GM23248 (cell line): ENCODE measurements at regions not wholly inside any gene's neighbourhood (a gene's known extent, or its start where the extent isn't known, plus 50 kb on each side); places are given as distances from the start of the nearest gene placed in this dataset.

ENCODE experiments used
- DNase-seq: peaks from one replicate; pipeline ENCODE4 v3.0.0-alpha.2; 2015
- H2AFZ ChIP-seq: fragments of 200-600 bp; sonication (generic); 2 replicates; pipeline ENCODE4 v1.6.1; 2016; ENCODE audit warnings: antibody characterized with exemption
- H3F3A ChIP-seq: fragments of 200-600 bp; sonication (generic); 2 replicates; pipeline ENCODE4 v1.6.1; 2016; ENCODE audit warnings: mild to moderate bottlenecking, antibody characterized with exemption, mixed run types; ENCODE audit not compliant: insufficient read depth
- H3K27ac ChIP-seq: fragments of 200-600 bp; sonication (generic); 2 replicates; pipeline ENCODE4 v1.5.1; 2016; ENCODE audit warnings: mild to moderate bottlenecking
- H3K27me3 ChIP-seq: fragments of 200-600 bp; sonication (generic); replicated peaks from 2 replicates; pipeline ENCODE4 v1.6.1; 2016; ENCODE audit warnings: mild to moderate bottlenecking; ENCODE audit not compliant: insufficient read depth
- H3K36me3 ChIP-seq: fragments of 200-600 bp; sonication (generic); 2 replicates; pipeline ENCODE4 v1.6.1; 2016; ENCODE audit warnings: low read depth, mild to moderate bottlenecking
- H3K4me1 ChIP-seq: fragments of 200-600 bp; sonication (generic); 2 replicates; pipeline ENCODE4 v1.6.1; 2016; ENCODE audit warnings: mild to moderate bottlenecking; ENCODE audit not compliant: insufficient read depth
- H3K4me2 ChIP-seq: fragments of 200-600 bp; sonication (generic); one replicate; pipeline ENCODE4 v1.6.1; 2016; ENCODE audit warnings: mild to moderate bottlenecking; ENCODE audit not compliant: unreplicated experiment
- H3K4me3 ChIP-seq: fragments of 200-600 bp; sonication (generic); 2 replicates; pipeline ENCODE4 v1.5.1; 2016; ENCODE audit warnings: mild to moderate bottlenecking
- H3K79me2 ChIP-seq: fragments of 200-600 bp; sonication (generic); 2 replicates; pipeline ENCODE4 v1.6.1; 2016; ENCODE audit warnings: mild to moderate bottlenecking; ENCODE audit not compliant: insufficient read depth
- H3K9ac ChIP-seq: fragments of 200-600 bp; sonication (generic); 2 replicates; pipeline ENCODE4 v1.6.1; 2016; ENCODE audit warnings: mild to moderate bottlenecking
- H3K9me2 ChIP-seq: fragments of 200-600 bp; sonication (generic); 2 replicates; pipeline ENCODE4 v1.6.1; 2016; ENCODE audit warnings: mixed run types, mild to moderate bottlenecking, moderate library complexity; ENCODE audit not compliant: insufficient read depth
- H3K9me3 ChIP-seq: fragments of 200-600 bp; sonication (generic); one replicate; pipeline ENCODE4 v1.6.1; 2017; ENCODE audit warnings: low read depth
- H4K20me1 ChIP-seq: fragments of 200-600 bp; sonication (generic); 2 replicates; pipeline ENCODE4 v1.6.0; 2016; ENCODE audit not compliant: insufficient read depth
- EZH2 ChIP-seq: fragments of 200-600 bp; sonication (generic); IDR thresholded peaks from 2 replicates; pipeline ENCODE4 v1.6.1; 2018; ENCODE audit warnings: antibody characterized with exemption, mild to moderate bottlenecking; ENCODE audit not compliant: insufficient read depth, poor library complexity, severe bottlenecking
- EZH2phosphoT487 ChIP-seq: fragments of 200-600 bp; sonication (generic); IDR thresholded peaks from 2 replicates; pipeline ENCODE4 v1.6.1; 2018; ENCODE audit warnings: antibody characterized with exemption, moderate library complexity, mild to moderate bottlenecking, low read depth; ENCODE audit not compliant: insufficient read depth
- WGBS, 2 experiments: methylation state at CpG; one replicate each; pipeline ENCODE4 v1.1.6; 2015 to 2017; ENCODE audit warnings: low lambda C conversion rate in 2 of 2, low coverage in 1 of 2; ENCODE audit errors: missing lambda C conversion rate in 2 of 2; 5-methylcytosine and 5-hydroxymethylcytosine counted together
- in situ Hi-C: fragments of 300-500 bp; cut with MboI; formaldehyde crosslinking; loops from 2 replicates; pipeline ENCODE4 v1.15.0; 2020

DNA sequence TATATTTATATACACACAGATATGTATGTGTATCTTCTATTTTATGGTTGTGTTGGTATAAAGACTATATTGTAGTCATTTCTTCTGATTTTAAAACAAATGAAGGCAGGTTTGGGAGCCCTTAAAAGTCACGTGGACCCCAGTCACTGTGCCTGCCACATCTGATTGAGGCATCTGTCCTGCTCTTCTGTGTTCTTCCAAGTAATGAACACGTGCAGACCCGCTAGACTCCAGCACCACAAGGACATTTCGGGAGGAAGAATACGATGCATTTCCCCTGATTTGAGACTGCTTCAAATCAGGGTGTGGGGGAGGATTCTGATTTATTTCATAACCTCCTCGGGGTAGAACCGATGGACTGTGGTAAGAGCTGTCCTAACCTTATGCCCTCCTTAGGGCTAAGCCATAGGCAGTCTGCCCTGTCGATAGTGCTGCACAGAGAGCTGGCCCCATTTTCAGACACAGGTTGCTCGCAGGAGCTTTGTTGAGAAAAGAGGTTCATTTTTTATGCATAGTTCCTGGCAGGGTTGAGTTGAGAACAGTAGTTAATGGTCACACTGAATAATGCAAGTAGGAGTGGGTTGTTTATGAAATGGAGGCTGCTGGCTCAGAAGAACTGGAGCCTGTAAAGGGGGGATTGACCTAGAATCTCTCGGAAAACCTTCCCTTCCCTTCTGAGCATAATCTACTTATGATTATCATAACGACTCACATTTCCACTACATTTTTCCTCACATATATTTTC lies 55.0 kb upstream of the C10orf120 start:
- H3K4me1 ChIP-seq = no peaks in the 10 kb centered on the region
- no peak for TF ChIP-seq EZH2
- no peak for TF ChIP-seq EZH2phosphoT487
- no peaks in the 10 kb centered on the region for H3F3A ChIP-seq
- no peaks in the 10 kb centered on the region for H3K36me3 ChIP-seq
- no peak overlapping the region for H3K4me3 ChIP-seq
- H3K79me2 ChIP-seq = no peaks in the 10 kb centered on the region
- no peak overlapping the region for H3K27ac ChIP-seq
- H3K4me2 ChIP-seq = no peak overlapping the region
- H3K9me3 ChIP-seq = no peaks in the 10 kb centered on the region
- in situ Hi-C loops = no loop called here
- no peak for DNase-seq
- H3K9me2 ChIP-seq = no peaks in the 10 kb centered on the region
- H3K27me3 ChIP-seq = no peaks in the 10 kb centered on the region
- H2AFZ ChIP-seq = no peak overlapping the region
- no peaks in the 10 kb centered on the region for H4K20me1 ChIP-seq
- WGBS, 2 experiments = 17 to 21% methylated on average over 11 of the region's 11 CpGs
- no peak overlapping the region for H3K9ac ChIP-seq

- H3K79me2 ChIP-seq = no peaks in the 10 kb centered on the region
- H3K4me3 ChIP-seq = no peak overlapping the region
- no peak for DNase-seq
- H3K9me3 ChIP-seq = no peaks in the 10 kb centered on the region
- no peaks in the 10 kb centered on the region for H3K36me3 ChIP-seq
- no peak overlapping the region for H2AFZ ChIP-seq
- 32 to 37% methylated on average over 13 of the region's 13 CpGs for WGBS, 2 experiments
- no peaks in the 10 kb centered on the region for H3K9me2 ChIP-seq
- no peak overlapping the region for H3K9ac ChIP-seq
- H3K4me2 ChIP-seq = no peak overlapping the region
- TF ChIP-seq EZH2 (no peak), EZH2phosphoT487 (no peak)
- no peaks in the 10 kb centered on the region for H3F3A ChIP-seq
- H3K27me3 ChIP-seq = no peaks in the 10 kb centered on the region
- H3K27ac ChIP-seq = no peak overlapping the region
- no peaks in the 10 kb centered on the region for H3K4me1 ChIP-seq
- H4K20me1 ChIP-seq = no peaks in the 10 kb centered on the region
- in situ Hi-C loops = no loop called here
These were observed 50.2 kb upstream of the C10orf120 start for GRCh38 chr10:122749886-122750285.
